DMS 273 treated with DMSO at 0.1 percent for 48 hours (cell line): ENCODE measurements at regions not wholly inside any gene's neighbourhood (a gene's known extent, or its start where the extent isn't known, plus 50 kb on each side); places are given as distances from the start of the nearest gene placed in this dataset.

Experiments
- DNase-seq: peaks from one replicate; lab custom pipeline; 2025; lab: John Stamatoyannopoulos, UW

GRCh38 chr14:87102811-87103378, 890.1 kb downstream of the GALC start:
- no peak for DNase-seq

- DNase-seq = no peak
Observed at GRCh38 chr14:87097015-87097414, 896.0 kb downstream of the GALC start.

- DNase-seq = no peak
Observed at GRCh38 chr14:87094913-87095312, 898.1 kb downstream of the GALC start.

GRCh38 chr14:87088588-87088987, 904.4 kb downstream of the GALC start:
- no peak for DNase-seq

GRCh38 chr14:87087881-87088280, 905.1 kb downstream of the GALC start:
- no peak for DNase-seq

- no peak for DNase-seq
Observed at GRCh38 chr14:87084908-87085307, 908.1 kb downstream of the GALC start.

GRCh38 chr14:87082917-87083316, 910.1 kb downstream of the GALC start:
- no peak for DNase-seq

GRCh38 chr14:87081004-87081403, 912.0 kb downstream of the GALC start:
- DNase-seq = no peak

- DNase-seq = no peak
Observed at GRCh38 chr14:87080146-87080545, 912.8 kb downstream of the GALC start.

GRCh38 chr14:87079416-87079815, 913.6 kb downstream of the GALC start:
- no peak for DNase-seq

GRCh38 chr14:87076922-87077321, 916.1 kb downstream of the GALC start:
- DNase-seq = no peak

GRCh38 chr14:87076146-87076545, 916.8 kb downstream of the GALC start:
- no peak for DNase-seq

GRCh38 chr14:87073880-87074570, 919.0 kb downstream of the GALC start:
- no peak for DNase-seq

GRCh38 chr14:87067591-87067990, 925.4 kb downstream of the GALC start:
- no peak for DNase-seq

GRCh38 chr14:87067061-87067460, 925.9 kb downstream of the GALC start:
- no peak for DNase-seq

- no peak for DNase-seq
Observed at GRCh38 chr14:87066221-87066817, 926.7 kb downstream of the GALC start.

GRCh38 chr14:87065366-87065765, 927.6 kb downstream of the GALC start:
- no peak for DNase-seq

GRCh38 chr14:87063181-87063580, 929.8 kb downstream of the GALC start:
- DNase-seq = no peak

GRCh38 chr14:87060405-87060804, 932.6 kb downstream of the GALC start:
- DNase-seq = no peak

- DNase-seq = no peak
Observed at GRCh38 chr14:87059060-87059839, 933.7 kb downstream of the GALC start.

- DNase-seq = no peak
Observed at GRCh38 chr14:87055007-87055406, 938.0 kb downstream of the GALC start.

- DNase-seq = peak; percentile 56
Observed at GRCh38 chr14:87052646-87053225, 940.2 kb downstream of the GALC start.
